MG63 (cell line): ENCODE measurements at regions not wholly inside any gene's neighbourhood (a gene's known extent, or its start where the extent isn't known, plus 50 kb on each side); places are given as distances from the start of the nearest gene placed in this dataset.
A peak's percentile ranks its signal among the peaks of the same experiment; 100 is the strongest.
"Not testable (repeated sequence)": the region's sequence is repeated elsewhere in the genome, so short reads cannot be mapped to it uniquely, and the experiment has no call there.

Experiments
- DNase-seq: peaks from one replicate; pipeline ENCODE4 v3.0.0-alpha.2; 2020
- H3K27me3 ChIP-seq: fragments of 250-450 bp; sonication (Bioruptor Pico); 2 replicates; pipeline ENCODE4 v1.5.1; 2020; ENCODE audit warnings: mild to moderate bottlenecking, moderate library complexity
- H3K36me3 ChIP-seq: fragments of 250-450 bp; sonication (Bioruptor Pico); 2 replicates; pipeline ENCODE4 v1.5.1; 2020; ENCODE audit warnings: mild to moderate bottlenecking, moderate library complexity
- H3K4me3 ChIP-seq: fragments of 250-450 bp; sonication (Bioruptor Pico); 2 replicates; pipeline ENCODE4 v1.5.1; 2020; ENCODE audit warnings: mild to moderate bottlenecking, moderate library complexity
- H3K9me3 ChIP-seq: fragments of 250-450 bp; sonication (Bioruptor Pico); 2 replicates; pipeline ENCODE4 v1.5.1; 2020; ENCODE audit warnings: mild to moderate bottlenecking, moderate library complexity

DNA sequence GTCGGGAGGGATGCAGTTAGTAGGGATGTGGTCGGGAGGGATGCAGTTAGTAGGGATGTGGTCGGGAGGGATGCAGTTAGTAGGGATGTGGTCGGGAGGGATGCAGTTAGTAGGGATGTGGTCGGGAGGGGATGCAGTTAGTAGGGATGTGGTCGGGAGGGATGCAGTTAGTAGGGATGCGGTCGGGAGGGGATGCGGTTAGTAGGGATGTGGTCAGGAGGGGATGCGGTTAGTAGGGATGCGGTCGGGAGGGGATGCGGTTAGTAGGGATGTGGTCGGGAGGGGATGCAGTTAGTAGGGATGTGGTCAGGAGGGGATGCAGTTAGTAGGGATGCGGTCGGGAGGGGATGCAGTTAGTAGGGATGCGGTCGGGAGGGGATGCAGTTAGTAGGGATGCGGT is 96.2 kb downstream of the BDH1 start:
- not testable (repeated sequence) for DNase-seq, H3K4me3 ChIP-seq, H3K27me3 ChIP-seq, H3K36me3 ChIP-seq, H3K9me3 ChIP-seq

DNA sequence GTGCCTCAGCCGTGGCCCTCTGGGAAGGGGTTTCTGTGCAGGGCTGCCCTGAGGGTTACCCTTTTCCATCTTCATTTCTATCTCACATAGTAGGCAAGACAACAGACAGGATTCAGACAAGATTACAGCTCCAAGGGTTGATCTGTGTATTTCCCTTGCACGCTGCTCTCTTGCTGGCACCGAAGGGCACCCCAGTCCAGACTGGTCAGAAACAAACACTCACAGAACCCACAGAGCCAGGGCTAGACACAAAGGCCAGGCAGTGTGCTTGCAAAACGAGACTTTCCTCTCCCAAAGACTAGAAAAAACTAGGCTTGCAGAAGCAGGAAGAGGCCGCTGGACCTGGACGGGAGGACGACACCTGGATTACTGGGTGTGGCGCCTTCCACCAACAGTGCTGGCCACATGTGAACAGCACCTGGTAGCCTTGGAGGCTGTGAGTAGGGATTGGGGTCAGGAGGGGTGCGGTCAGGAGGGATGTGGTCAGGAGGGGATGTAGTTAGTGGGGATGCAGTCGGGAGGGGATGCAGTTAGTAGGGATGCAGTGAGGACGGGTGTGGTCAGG is 96.8 kb downstream of the BDH1 start:
- no peaks in the 10 kb centered on the region; the same call in 1 of the 2 replicates for H3K9me3 ChIP-seq
- H3K27me3 ChIP-seq = no peaks in the 10 kb centered on the region
- no peaks in the 10 kb centered on the region for H3K36me3 ChIP-seq
- DNase-seq = no peak
- H3K4me3 ChIP-seq = no peak overlapping the region

DNA sequence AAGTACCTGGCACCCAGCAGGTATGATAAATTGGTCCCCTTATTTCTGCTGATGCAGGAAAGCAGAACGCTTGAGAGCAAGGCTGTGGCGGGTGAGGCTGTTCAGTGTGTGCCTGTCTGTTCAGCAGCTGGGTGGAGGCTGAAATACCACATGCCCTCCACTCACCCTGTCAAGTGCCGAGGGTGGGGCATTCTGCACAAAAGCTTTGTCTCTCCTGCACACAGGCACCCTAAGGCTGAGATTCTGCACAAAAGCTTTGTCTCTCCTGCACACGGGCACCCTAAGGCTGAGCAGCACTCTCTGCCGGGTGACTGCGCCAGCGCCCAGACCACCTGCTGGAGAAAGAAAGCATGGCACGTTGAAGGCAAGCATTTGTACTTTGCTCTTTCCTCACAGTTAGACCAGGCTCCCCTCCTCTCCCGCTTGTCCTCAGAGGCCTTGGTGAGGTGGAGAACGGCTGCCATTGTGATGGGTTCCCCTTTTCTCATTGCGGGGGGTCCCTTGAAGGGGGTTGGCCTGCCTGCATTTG is 97.5 kb downstream of the BDH1 start:
- Histone ChIP-seq H3K9me3 (no peaks in the 10 kb centered on the region; the same call in 1 of the 2 replicates), H3K36me3 (no peaks in the 10 kb centered on the region), H3K4me3 (no peak overlapping the region), H3K27me3 (no peaks in the 10 kb centered on the region)
- peak; percentile 27 for DNase-seq

DNA sequence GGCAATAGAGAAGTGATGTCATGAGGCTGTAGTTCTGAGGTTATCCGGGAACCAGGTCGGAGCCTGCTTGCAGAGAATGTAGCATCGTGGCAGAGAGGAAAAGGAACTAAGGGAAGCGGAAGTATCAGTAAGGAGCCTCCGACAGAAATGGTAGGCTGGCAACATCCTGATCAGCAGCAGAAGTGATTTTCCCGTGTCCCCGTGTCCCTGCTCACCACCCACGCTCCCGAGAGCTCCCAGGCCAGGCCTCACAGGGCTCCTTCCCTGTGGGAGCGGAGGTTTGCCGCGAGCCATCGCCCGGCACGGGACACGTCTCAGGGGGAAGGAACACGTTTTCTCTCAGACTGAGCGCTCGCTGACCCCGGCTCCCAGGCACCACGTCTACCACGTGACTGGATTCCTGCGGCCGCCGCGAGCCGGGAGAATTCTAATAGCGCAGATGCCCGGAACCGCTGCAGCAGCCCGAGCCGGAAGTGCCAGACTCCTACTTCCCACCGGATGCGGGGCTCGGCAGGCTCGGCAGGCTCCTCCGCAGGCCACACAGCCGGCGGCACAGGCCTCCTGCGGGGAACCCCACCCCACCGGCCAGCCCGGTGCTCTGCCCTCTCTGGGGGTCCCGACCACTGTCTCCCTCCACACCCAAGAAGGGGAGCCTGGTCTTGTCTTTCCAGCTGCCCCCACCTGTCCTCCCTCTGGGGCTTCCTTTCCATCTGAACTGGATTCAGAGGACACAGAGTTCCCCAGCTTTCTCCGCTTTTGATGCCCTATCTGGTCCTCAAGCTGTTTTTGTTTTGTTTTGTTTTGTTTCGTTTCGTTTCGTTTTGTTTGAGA is 99.3 kb downstream of the BDH1 start:
- Histone ChIP-seq H3K4me3 (peak overlapping the region; percentile 54), H3K9me3 (no peaks in the 10 kb centered on the region; the same call in 1 of the 2 replicates), H3K27me3 (no peaks in the 10 kb centered on the region), H3K36me3 (no peaks in the 10 kb centered on the region)
- DNase-seq = peak; percentile 94

DNA sequence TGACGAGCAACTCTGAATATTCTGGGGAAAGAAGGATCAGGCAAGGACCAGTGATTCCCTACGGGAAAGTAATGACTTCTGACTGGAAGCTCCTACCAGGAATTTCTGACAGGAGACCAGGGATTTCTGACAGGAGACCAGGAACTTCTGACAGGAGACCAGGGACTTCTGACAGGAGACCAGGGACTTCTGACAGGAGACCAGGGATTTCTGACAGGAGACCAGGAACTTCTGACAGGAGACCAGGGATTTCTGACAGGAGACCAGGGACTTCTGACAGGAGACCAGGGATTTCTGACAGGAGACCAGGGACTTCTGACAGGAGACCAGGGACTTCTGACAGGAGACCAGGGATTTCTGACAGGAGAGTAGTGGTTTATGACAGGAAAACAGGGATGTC is 100.9 kb downstream of the BDH1 start:
- H3K27me3 ChIP-seq, H3K4me3 ChIP-seq, DNase-seq, H3K36me3 ChIP-seq, H3K9me3 ChIP-seq: not testable (repeated sequence)

DNA sequence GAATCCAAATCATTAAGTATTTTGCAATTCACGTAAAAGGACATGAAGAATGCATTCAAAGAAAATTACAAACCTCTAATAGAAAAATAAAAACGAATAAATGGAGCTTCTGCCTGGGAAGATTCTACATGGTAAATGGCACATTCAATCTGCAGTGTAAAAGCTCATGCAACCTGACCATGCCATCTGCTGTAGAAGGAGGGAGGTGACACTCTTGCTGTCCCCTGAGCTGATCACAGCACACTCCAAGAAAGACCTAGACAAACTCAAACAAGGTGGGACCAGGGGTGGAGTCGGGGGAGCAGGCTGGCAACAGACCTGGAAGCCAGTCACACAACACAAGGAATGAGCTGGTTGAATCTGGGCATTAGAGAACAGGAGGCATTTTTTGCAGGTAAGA is 101.8 kb downstream of the BDH1 start:
- DNase-seq = no peak
- H3K4me3 ChIP-seq = no peak overlapping the region

DNA sequence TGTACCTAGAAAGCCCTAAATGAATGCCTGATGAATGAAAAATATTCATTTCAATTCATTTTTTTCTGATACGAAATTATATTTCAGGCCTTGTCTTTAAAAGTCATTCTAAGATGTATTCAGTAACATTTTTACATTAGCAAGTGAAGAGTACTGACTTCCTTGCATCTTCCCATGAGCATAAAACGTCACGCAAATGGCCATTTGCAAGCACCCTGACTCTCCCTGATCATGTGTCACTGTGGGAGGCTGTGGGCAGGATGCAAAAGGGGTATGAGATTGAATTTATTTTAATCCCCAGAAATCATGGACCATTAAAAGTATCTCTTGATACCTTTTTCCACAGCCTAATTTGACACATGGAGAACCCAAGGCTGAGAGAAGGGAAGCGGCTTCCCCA is 105.0 kb downstream of the BDH1 start:
- Histone ChIP-seq H3K9me3 (no peaks in the 10 kb centered on the region), H3K27me3 (no peaks in the 10 kb centered on the region), H3K36me3 (no peaks in the 10 kb centered on the region), H3K4me3 (no peak overlapping the region)
- DNase-seq = no peak

More for the DNA sequence above, 101.8 kb downstream of the BDH1 start:
- Histone ChIP-seq H3K36me3 (no peaks in the 10 kb centered on the region), H3K9me3 (no peaks in the 10 kb centered on the region), H3K27me3 (no peaks in the 10 kb centered on the region)

DNA sequence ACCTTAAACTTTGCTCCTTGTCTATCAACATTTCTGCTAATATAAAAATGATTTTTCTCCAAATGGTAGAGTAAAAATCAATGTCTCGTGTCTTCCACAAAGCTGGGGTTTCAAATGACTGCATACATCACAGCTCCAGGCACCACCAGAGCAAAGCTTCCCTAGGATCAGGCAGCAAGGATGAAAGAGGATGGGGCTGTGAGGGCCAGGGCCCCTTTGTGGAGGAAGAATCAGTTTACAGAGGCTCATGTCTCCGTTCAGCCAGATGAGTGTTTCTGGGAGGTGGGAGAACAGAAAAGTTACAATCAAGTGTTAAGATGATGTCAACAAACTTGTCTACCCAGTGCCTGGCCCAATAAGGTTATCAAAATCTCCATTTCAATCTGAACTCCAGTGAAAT is 105.5 kb downstream of the BDH1 start:
- Histone ChIP-seq H3K36me3 (no peaks in the 10 kb centered on the region), H3K27me3 (no peaks in the 10 kb centered on the region), H3K4me3 (no peak overlapping the region), H3K9me3 (no peaks in the 10 kb centered on the region)
- DNase-seq = no peak

DNA sequence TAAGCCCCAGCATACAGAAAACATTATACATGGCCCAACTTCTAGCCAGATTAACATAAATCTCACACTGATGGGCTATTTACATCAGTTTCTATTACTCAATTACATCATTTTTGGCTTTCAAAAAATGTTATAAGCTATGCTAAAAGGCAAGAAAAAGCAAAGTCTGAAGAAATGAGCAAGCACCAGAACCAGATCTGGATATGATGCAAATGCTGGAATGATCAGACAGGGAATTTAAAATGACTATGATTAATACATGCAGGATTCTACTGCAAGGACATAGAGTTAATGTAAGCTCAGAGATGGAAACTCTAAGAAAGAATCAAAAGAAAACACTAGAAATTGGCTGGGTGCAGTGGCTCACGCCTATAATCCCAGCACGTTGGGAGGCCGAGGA is 106.6 kb downstream of the BDH1 start:
- not testable (repeated sequence) for H3K36me3 ChIP-seq, H3K9me3 ChIP-seq, DNase-seq, H3K4me3 ChIP-seq, H3K27me3 ChIP-seq

DNA sequence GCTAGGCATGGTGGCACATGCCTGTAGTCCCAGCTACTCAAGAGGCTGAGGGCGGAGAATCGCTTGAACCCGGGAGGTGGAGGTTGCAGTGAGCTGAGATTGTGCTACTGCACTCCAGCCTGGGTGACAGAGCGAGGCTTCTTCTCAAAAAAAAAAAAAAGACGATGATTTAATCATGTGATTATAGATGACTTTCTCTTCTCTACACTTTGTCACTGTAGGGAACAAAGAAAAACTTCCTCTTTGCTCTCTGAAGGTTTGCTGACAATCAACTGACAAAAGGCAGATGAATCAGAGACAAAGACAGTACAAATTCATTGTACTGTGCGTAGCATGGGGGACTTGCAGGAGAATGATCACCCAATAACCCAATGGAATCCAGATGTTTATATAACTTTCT is 108.0 kb downstream of the BDH1 start:
- H3K4me3 ChIP-seq, H3K27me3 ChIP-seq, DNase-seq: not testable (repeated sequence)

DNA sequence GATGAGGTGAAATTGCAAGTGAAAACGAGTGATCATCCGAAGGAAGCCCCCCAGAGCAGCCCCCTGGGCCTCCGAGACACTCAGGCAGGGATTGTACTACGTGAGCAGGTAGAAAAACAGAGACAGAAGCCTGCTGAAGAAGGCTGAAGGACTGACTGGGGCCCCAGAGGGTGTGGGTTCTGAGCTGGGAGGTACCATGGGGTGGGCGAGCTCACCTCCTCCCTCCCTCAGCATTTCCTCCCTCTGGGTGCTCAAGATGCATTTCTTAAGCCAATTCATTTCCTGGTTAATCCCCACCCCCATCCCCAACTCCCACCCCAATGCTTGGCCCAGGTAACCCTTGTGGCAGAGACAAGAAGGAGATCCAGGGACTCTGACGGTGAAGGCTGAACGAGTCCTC is 108.7 kb downstream of the BDH1 start:
- no peak for DNase-seq
- Histone ChIP-seq H3K4me3 (no peak overlapping the region), H3K36me3 (no peaks in the 10 kb centered on the region), H3K9me3 (no peaks in the 10 kb centered on the region), H3K27me3 (no peaks in the 10 kb centered on the region)

More for the DNA sequence above, 108.0 kb downstream of the BDH1 start:
- H3K36me3 ChIP-seq, H3K9me3 ChIP-seq: not testable (repeated sequence)

DNA sequence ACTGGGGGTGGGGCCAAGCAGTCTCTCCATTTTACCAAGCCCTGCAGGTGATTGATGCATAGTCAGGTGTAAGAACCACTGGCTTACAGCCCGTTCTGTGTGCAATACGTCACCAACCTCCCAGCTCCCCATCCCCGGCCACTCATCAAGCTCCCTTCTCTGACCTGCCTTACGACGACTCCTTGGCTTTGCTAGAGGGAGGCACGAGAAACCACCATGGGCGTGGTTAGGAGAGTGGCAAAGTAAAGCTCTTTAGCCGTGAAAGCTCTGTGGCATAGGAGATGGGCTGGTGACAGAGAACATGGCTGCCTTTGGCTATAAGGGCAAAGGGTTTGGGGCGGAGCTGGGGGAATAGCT is 109.1 kb downstream of the BDH1 start:
- DNase-seq = no peak
- Histone ChIP-seq H3K4me3 (no peak overlapping the region), H3K27me3 (no peaks in the 10 kb centered on the region), H3K9me3 (no peaks in the 10 kb centered on the region), H3K36me3 (no peaks in the 10 kb centered on the region)

DNA sequence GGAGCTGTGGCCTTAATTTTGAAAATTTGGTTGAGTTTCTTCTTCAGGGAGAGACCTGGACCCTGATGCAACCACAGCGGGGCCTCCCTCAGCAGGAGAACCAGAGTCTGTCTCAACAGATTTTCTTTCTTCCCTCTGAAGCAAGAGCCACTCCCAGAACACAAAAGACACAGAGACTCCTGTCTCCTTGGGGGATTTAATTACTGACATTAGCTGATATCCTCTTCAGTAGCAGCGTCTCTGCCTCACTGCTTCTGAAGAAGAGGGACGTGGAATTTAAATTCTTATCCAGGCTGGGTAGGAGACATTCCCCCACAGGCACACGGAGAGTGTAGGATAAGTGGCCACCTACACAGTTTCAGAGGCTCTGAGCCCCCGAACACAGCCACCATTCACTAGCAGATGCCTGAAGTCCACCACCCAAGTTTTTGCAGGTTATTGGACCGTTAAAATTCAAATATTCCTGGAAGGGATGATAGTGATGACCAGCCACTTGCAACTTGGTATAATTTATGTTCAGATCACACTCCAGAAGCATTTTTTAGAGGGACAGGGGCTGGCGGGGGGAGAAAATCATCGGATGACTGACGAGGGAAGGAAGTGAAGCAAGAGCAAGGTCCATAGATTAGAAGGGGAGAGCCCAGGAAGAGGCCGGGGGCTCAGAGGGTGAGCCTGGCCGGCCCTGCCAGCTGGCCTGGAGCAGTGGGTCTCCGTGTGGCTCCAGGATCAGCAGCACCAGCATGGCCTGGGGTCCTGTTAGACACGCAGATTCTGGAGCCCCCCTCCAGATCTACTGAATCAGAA is 109.7 kb downstream of the BDH1 start:
- no peak for DNase-seq
- Histone ChIP-seq H3K4me3 (no peak overlapping the region), H3K9me3 (no peaks in the 10 kb centered on the region), H3K27me3 (0 out of 2 replicates have a peak, but pooled peaks cover 4% of the 10 kb centered on the region), H3K36me3 (no peaks in the 10 kb centered on the region)

DNA sequence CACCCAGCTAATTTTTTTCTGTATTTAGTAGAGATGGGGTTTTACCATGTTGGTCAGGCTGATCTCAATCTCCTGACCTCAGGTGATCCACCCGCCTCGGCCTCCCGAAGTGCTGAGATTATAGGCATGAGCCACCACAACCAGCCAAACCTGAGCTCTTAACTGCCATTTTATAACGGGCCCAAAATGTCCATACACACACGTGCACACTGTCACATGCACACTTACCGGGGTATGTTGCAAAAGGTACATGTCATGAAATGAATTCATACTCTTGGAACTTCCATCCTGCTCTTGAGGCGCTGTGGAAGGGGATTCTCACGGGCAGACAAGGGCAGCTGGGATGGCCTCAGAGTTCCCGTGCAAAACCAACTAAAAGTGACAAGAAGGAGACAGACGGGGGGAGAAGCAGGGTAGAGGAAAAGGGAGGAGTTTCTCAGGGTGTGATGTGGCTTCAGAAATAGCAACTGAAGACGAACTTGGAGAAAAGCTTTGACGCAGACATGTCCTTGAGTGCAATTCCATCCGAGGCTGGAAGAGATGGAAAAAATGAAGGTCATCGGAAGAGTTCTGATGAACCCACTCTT is 110.9 kb downstream of the BDH1 start:
- DNase-seq = no peak
- Histone ChIP-seq H3K36me3 (no peaks in the 10 kb centered on the region), H3K4me3 (no peak overlapping the region), H3K9me3 (no peaks in the 10 kb centered on the region), H3K27me3 (0 out of 2 replicates have a peak, but pooled peaks cover 4% of the 10 kb centered on the region)

DNA sequence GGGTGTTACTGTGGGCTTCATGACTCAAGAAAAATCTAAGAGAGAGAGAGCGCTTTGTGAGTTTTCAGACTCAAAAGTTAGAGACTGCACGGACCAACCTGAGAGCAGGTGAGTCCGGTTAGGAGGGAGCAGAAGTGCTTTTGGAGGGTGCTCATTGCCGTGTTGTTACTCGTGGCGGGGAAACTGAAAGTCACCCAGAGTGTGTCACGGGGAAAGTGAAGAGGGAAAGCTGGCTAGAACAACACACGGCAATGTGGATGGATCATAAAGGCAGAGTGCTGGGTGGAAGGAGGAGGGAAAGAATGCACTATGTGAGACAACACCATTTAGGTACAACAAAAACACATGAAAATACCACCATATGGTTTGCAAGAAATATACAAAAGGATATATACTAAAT is 112.3 kb downstream of the BDH1 start:
- Histone ChIP-seq H3K36me3 (no peaks in the 10 kb centered on the region), H3K27me3 (0 out of 2 replicates have a peak, but pooled peaks cover 4% of the 10 kb centered on the region), H3K4me3 (no peak overlapping the region), H3K9me3 (no peaks in the 10 kb centered on the region)
- no peak for DNase-seq

DNA sequence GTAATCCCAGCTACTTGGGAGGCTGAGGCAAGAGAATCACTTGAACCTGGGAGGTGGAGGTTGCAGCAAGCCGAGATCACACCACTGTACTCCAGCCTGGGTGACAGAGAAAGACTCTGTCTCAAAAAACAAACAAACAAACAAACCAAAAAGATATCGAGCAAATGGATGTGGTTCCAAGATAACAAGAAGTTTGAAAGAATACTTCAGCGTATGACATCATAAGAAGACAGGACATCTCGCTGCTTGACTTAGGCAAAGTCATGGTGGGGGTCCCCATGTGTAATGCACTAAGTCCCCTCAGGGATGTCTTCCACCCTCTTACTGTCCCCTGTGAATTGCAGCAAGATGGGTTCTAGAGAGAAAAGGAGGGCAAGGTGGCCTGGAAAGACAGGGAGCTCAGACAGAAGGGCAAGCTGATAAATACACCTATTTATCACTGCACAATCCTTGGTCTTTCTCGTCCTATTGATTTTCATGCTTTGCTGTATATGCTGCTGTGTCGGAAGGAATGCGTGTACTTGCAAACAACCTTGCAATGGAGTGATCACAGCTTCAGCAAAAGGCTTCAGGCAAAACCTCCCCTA is 115.0 kb downstream of the BDH1 start:
- DNase-seq = no peak
- H3K27me3 ChIP-seq = 0 out of 2 replicates have a peak, but pooled peaks cover 4% of the 10 kb centered on the region
- no peaks in the 10 kb centered on the region for H3K9me3 ChIP-seq
- H3K36me3 ChIP-seq = no peaks in the 10 kb centered on the region
- H3K4me3 ChIP-seq = no peak overlapping the region
